ENCODE measurements at regions not wholly inside any gene's neighbourhood (a gene's known extent, or its start where the extent isn't known, plus 50 kb on each side); places are given as distances from the start of the nearest gene placed in this dataset.

DNA sequence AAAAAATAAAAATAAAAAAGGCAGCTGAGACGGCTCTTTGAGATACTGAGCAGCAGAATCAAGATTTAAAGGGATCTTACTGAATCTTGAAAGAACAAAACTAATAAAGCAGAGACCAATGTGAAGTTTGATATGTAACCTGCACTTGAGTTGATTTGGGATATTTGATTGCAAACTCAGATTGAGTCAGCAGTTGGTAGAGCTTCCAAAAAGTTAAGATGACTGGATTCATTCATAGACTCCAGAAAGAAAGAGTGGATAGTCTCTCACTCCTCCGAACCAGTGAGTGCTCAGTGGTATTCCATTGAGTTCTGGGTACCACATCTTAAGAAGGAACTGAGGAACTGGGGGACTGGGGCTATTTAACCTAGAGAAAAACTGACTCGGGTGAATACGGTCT, 52.7 kb upstream of the TESK1 start (continued):
- TF ChIP-seq RXRA (IDR thresholded peaks at IDR 0.05) (no peak), NR2F2 (IDR thresholded peaks at IDR 0.05) (no peak), HNF4A (conservative IDR thresholded peaks at IDR 0.05) (no peak), SP1 (IDR thresholded peaks at IDR 0.05) (no peak)

DNA sequence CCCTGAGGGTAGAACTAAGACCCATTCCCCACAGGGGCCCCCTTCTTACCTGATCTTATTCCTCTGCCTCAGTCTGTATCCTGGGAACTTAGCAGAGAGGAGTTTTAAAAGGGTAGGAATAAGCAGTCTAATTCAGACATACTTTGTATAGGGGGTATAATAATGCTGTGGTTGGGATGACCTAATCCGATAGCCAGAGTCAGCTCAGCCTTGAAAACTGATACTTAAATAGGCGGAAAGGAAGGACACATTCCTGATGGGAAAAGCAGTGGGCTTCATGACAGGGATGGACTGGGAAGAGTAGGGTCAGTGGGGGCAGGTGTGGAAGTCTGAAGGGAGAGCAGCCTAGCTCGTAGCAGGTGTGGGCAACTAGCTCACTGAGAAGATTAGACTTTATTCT, 52.2 kb upstream of the TESK1 start:
- no peak for DNase-seq (ENCODE audit: low spot score)
- Histone ChIP-seq H3K9ac (ENCODE audit: low read depth in 1 of 2, low read length in 2 of 2) (no peak overlapping the region), H3K27ac (ENCODE audit: low read depth in 1 of 2, low read length in 2 of 2) (no peak overlapping the region), H3K27me3 (ENCODE audit: control insufficient read depth in 4 of 4, insufficient read depth in 4 of 4, low read length in 3 of 4) (no peaks in the 10 kb centered on the region), H3K4me3 (ENCODE audit: low read depth in 1 of 3, low read length in 3 of 3) (no peak overlapping the region), H3K4me1 (ENCODE audit: control insufficient read depth in 4 of 4, insufficient read depth in 4 of 4, low read length in 3 of 4) (peaks cover 0 to 11% (median 4%) of the 10 kb centered on the region in 4 donors), H3K9me3 (ENCODE audit: control insufficient read depth in 4 of 4, low read length in 3 of 4) (no peaks in the 10 kb centered on the region), H3K36me3 (ENCODE audit: control insufficient read depth in 4 of 4, insufficient read depth in 3 of 4, low read depth in 1 of 4, low read length in 3 of 4) (peaks cover 0 to 21% (median 6%) of the 10 kb centered on the region in 4 donors)
- TF ChIP-seq, protein P1, sequence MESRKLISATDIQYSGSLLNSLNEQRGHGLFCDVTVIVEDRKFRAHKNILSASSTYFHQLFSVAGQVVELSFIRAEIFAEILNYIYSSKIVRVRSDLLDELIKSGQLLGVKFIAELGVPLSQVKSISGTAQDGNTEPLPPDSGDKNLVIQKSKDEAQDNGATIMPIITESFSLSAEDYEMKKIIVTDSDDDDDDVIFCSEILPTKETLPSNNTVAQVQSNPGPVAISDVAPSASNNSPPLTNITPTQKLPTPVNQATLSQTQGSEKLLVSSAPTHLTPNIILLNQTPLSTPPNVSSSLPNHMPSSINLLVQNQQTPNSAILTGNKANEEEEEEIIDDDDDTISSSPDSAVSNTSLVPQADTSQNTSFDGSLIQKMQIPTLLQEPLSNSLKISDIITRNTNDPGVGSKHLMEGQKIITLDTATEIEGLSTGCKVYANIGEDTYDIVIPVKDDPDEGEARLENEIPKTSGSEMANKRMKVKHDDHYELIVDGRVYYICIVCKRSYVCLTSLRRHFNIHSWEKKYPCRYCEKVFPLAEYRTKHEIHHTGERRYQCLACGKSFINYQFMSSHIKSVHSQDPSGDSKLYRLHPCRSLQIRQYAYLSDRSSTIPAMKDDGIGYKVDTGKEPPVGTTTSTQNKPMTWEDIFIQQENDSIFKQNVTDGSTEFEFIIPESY (IDR thresholded peaks at IDR 0.05) = no peak
- TF ChIP-seq YY1 (IDR thresholded peaks at IDR 0.05) (no peak), EGR1 (IDR thresholded peaks at IDR 0.05; ENCODE audit: low read depth in 2 of 2) (no peak), NR2F2 (IDR thresholded peaks at IDR 0.05) (no peak), RXRA (IDR thresholded peaks at IDR 0.05) (no peak), JUND (IDR thresholded peaks at IDR 0.05) (no peak), FOXA1 (IDR thresholded peaks at IDR 0.05) (no peak), HNF4A (conservative IDR thresholded peaks at IDR 0.05) (no peak), HNF4G (IDR thresholded peaks at IDR 0.05) (no peak), RAD21 (IDR thresholded peaks at IDR 0.05) (no peak), FOXA2 (IDR thresholded peaks at IDR 0.05) (no peak), SP1 (IDR thresholded peaks at IDR 0.05) (no peak)
- TF ChIP-seq, protein P2, sequence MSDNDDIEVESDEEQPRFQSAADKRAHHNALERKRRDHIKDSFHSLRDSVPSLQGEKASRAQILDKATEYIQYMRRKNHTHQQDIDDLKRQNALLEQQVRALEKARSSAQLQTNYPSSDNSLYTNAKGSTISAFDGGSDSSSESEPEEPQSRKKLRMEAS (IDR thresholded peaks at IDR 0.05) = no peak
- TF ChIP-seq, protein P3, sequence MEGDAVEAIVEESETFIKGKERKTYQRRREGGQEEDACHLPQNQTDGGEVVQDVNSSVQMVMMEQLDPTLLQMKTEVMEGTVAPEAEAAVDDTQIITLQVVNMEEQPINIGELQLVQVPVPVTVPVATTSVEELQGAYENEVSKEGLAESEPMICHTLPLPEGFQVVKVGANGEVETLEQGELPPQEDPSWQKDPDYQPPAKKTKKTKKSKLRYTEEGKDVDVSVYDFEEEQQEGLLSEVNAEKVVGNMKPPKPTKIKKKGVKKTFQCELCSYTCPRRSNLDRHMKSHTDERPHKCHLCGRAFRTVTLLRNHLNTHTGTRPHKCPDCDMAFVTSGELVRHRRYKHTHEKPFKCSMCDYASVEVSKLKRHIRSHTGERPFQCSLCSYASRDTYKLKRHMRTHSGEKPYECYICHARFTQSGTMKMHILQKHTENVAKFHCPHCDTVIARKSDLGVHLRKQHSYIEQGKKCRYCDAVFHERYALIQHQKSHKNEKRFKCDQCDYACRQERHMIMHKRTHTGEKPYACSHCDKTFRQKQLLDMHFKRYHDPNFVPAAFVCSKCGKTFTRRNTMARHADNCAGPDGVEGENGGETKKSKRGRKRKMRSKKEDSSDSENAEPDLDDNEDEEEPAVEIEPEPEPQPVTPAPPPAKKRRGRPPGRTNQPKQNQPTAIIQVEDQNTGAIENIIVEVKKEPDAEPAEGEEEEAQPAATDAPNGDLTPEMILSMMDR (IDR thresholded peaks at IDR 0.05; ENCODE audit: low read depth, low read length, missing input control) = no peak
- TF ChIP-seq, protein P4, sequence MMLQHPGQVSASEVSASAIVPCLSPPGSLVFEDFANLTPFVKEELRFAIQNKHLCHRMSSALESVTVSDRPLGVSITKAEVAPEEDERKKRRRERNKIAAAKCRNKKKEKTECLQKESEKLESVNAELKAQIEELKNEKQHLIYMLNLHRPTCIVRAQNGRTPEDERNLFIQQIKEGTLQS (IDR thresholded peaks at IDR 0.05) = no peak
- 95% methylated on average over 3 of the region's 3 CpGs for WGBS

DNA sequence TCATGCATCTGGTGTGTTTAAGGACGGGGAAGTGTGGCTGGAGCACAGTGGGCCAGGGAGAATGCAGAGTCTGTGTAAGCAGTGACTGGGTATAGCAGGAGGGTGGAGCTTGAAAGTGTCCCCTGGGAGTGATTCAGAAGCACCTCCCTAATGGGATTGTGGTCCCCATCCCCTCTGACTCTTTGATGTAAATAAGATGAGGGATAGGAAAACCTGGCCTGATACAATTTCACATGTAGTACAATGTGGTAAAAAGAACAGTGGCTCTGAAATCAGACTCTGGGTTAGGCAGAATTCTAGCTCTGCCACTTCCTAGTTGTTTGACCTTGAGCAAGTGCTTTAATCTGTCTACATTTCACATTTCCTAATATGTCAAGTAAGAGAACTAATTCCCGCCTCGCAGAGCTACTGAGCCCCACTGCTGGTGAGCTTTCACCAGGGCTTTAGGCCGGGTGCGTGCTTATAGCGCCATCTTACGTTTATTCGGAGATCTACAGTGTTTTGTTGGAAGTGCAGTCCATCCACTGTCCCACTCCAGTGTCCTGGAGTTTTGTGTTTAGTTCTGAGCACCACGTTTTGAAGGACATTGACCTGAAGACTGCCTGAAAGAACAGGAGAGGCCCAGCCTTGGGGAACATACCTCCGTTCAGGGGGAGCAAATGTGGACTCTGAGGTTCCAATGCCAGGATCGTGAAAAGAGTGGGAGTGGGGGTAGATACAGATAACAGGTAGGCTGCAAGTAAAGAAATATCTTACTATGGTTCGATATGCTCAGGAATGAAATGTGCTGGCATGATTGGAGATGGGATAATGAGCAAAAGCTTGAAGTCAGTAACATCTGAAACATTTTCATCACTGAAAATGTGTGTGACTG, 51.2 kb upstream of the TESK1 start:
- 23% methylated on average over 12 of the region's 12 CpGs for WGBS
- Histone ChIP-seq H3K9ac (ENCODE audit: low read depth in 1 of 2, low read length in 2 of 2) (no peak overlapping the region), H3K9me3 (ENCODE audit: control insufficient read depth in 4 of 4, low read length in 3 of 4) (no peaks in the 10 kb centered on the region), H3K36me3 (ENCODE audit: control insufficient read depth in 4 of 4, insufficient read depth in 3 of 4, low read depth in 1 of 4, low read length in 3 of 4) (peaks cover 4 to 27% (median 7%) of the 10 kb centered on the region in 4 donors), H3K4me1 (ENCODE audit: control insufficient read depth in 4 of 4, insufficient read depth in 4 of 4, low read length in 3 of 4) (peaks cover 0 to 11% (median 4%) of the 10 kb centered on the region in 4 donors), H3K4me3 (ENCODE audit: low read depth in 1 of 3, low read length in 3 of 3) (no peak overlapping the region), H3K27me3 (ENCODE audit: control insufficient read depth in 4 of 4, insufficient read depth in 4 of 4, low read length in 3 of 4) (no peaks in the 10 kb centered on the region), H3K27ac (ENCODE audit: low read depth in 1 of 2, low read length in 2 of 2) (no peak overlapping the region)
- peak; percentile 45 for DNase-seq (ENCODE audit: low spot score)
- TF ChIP-seq RAD21 (IDR thresholded peaks at IDR 0.05) (peak; percentile 100), RXRA (IDR thresholded peaks at IDR 0.05) (peak; percentile 31 to 51), FOXA1 (IDR thresholded peaks at IDR 0.05) (peak; percentile 6), EGR1 (IDR thresholded peaks at IDR 0.05; ENCODE audit: low read depth in 2 of 2) (peak in 1 of 2 donors; percentile 20), NR2F2 (IDR thresholded peaks at IDR 0.05) (peak; percentile 26), JUND (IDR thresholded peaks at IDR 0.05) (no peak), HNF4A (conservative IDR thresholded peaks at IDR 0.05) (peak in 1 of 2 donors; percentile 7)
- TF ChIP-seq, protein P5, sequence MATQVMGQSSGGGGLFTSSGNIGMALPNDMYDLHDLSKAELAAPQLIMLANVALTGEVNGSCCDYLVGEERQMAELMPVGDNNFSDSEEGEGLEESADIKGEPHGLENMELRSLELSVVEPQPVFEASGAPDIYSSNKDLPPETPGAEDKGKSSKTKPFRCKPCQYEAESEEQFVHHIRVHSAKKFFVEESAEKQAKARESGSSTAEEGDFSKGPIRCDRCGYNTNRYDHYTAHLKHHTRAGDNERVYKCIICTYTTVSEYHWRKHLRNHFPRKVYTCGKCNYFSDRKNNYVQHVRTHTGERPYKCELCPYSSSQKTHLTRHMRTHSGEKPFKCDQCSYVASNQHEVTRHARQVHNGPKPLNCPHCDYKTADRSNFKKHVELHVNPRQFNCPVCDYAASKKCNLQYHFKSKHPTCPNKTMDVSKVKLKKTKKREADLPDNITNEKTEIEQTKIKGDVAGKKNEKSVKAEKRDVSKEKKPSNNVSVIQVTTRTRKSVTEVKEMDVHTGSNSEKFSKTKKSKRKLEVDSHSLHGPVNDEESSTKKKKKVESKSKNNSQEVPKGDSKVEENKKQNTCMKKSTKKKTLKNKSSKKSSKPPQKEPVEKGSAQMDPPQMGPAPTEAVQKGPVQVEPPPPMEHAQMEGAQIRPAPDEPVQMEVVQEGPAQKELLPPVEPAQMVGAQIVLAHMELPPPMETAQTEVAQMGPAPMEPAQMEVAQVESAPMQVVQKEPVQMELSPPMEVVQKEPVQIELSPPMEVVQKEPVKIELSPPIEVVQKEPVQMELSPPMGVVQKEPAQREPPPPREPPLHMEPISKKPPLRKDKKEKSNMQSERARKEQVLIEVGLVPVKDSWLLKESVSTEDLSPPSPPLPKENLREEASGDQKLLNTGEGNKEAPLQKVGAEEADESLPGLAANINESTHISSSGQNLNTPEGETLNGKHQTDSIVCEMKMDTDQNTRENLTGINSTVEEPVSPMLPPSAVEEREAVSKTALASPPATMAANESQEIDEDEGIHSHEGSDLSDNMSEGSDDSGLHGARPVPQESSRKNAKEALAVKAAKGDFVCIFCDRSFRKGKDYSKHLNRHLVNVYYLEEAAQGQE (IDR thresholded peaks at IDR 0.05) = peak; percentile 18
- TF ChIP-seq, protein P1 (IDR thresholded peaks at IDR 0.05) = no peak
